BLaER1 (cell line): ENCODE measurements at regions not wholly inside any gene's neighbourhood (a gene's known extent, or its start where the extent isn't known, plus 50 kb on each side); places are given as distances from the start of the nearest gene placed in this dataset.

Experiments
- H3K27ac ChIP-seq: shearing (Covaris generic); formaldehyde crosslinking; 2 replicates; pipeline ENCODE4 v1.8.1; 2022
- H3K27me3 ChIP-seq: shearing (Covaris generic); formaldehyde crosslinking; 2 replicates; pipeline ENCODE4 v1.8.1; 2022
- H3K36me3 ChIP-seq: shearing (Covaris generic); formaldehyde crosslinking; 2 replicates; pipeline ENCODE4 v1.8.1; 2022
- H3K4me1 ChIP-seq: shearing (Covaris generic); formaldehyde crosslinking; 2 replicates; pipeline ENCODE4 v1.8.1; 2022
- H3K4me2 ChIP-seq: shearing (Covaris generic); formaldehyde crosslinking; 2 replicates; pipeline ENCODE4 v1.8.1; 2022
- H3K4me3 ChIP-seq: shearing (Covaris generic); formaldehyde crosslinking; 2 replicates; pipeline ENCODE4 v1.8.1; 2022
- H3K9ac ChIP-seq: shearing (Covaris generic); formaldehyde crosslinking; 2 replicates; pipeline ENCODE4 v1.8.1; 2022
- H3K9me3 ChIP-seq: shearing (Covaris generic); formaldehyde crosslinking; 2 replicates; pipeline ENCODE4 v1.8.1; 2022
- H4K20me1 ChIP-seq: shearing (Covaris generic); formaldehyde crosslinking; 2 replicates; pipeline ENCODE4 v1.8.1; 2022
- Cebpa-rat ChIP-seq: shearing (Covaris generic); IDR thresholded peaks from 2 replicates; pipeline ENCODE4 v1.8.1; 2022

DNA sequence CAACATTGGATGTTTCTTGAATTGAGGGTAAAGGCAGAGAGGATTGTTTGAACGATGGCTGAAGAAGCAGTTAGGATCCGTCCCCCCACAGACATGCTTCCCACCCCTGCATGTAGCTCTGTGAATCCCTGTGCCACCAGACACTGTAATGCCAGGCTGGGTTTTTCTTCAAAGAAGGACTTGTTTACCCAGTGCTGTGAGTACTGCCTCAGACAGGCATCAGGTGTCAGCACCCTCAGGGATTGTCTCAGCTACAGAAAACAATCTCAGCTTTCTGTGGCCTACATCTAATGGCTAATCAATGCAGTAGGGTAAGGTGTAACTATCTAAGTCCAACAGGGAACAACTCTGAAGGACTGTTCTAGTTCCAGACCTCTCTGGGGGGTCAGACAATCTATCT, 853.0 kb upstream of the EPHA7 start:
- H3K9me3 ChIP-seq = no peaks in the 10 kb centered on the region
- H3K4me3 ChIP-seq = no peak overlapping the region
- H4K20me1 ChIP-seq = no peaks in the 10 kb centered on the region
- no peak overlapping the region for H3K9ac ChIP-seq
- no peak overlapping the region for H3K27ac ChIP-seq
- no peak for TF ChIP-seq Cebpa-rat
- no peaks in the 10 kb centered on the region for H3K36me3 ChIP-seq
- H3K27me3 ChIP-seq = no peaks in the 10 kb centered on the region
- no peak overlapping the region for H3K4me2 ChIP-seq
- no peaks in the 10 kb centered on the region for H3K4me1 ChIP-seq

DNA sequence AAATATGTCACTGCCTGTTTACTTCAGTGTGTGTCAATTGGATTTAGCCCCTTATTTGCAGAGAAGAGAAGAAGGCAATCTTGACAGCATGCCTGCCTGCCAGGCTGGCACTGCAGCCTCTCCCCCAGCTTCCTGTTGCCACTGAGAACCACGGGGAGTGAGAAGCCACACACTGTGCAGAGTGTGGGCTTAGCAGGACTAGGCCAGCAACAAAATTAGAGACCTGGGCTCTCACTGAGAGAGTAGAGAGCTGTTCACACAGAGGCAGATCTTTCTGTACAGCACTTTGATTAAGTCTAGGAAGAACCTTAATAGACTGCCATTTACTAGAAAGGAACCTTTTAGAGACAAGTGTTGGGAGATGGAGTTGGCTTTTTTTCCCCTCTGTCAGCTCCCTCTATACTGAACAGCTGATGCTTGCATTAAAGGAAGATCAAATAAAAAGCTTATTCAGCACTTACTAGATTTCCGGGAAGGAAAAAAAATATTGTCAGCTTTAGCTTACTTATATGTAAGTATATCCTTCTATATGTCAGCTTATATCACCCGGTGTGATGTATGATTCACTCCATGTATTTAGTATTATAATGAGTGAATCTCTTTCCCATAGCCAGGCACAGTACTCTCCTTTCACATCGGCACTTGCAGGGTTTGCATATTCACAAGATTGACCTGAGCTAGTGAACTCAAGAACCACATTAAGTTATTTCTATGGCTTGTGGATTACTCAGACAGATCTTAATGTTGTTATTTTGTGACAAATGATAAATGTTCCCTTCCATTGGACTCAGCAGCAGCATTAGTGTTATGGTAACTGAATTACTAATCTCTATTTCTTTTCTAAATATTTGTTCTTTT, 851.0 kb upstream of the EPHA7 start:
- no peak overlapping the region for H3K27ac ChIP-seq
- H3K4me2 ChIP-seq = no peak overlapping the region
- no peak overlapping the region for H3K4me3 ChIP-seq

GRCh38 chr6:94269256-94269655, 849.9 kb upstream of the EPHA7 start:
- H3K4me1 ChIP-seq = no peaks in the 10 kb centered on the region
- H3K36me3 ChIP-seq = no peaks in the 10 kb centered on the region
- H3K9ac ChIP-seq = no peak overlapping the region
- no peak overlapping the region for H3K4me2 ChIP-seq
- TF ChIP-seq Cebpa-rat = no peak
- H3K9me3 ChIP-seq = no peaks in the 10 kb centered on the region
- H3K27ac ChIP-seq = no peak overlapping the region
- no peak overlapping the region for H3K4me3 ChIP-seq
- no peaks in the 10 kb centered on the region for H4K20me1 ChIP-seq
- H3K27me3 ChIP-seq = no peaks in the 10 kb centered on the region

More for the DNA sequence above, 851.0 kb upstream of the EPHA7 start:
- no peak for TF ChIP-seq Cebpa-rat
- Histone ChIP-seq H3K9ac (no peak overlapping the region), H3K36me3 (no peaks in the 10 kb centered on the region), H3K27me3 (no peaks in the 10 kb centered on the region), H4K20me1 (no peaks in the 10 kb centered on the region), H3K4me1 (no peaks in the 10 kb centered on the region), H3K9me3 (no peaks in the 10 kb centered on the region)

DNA sequence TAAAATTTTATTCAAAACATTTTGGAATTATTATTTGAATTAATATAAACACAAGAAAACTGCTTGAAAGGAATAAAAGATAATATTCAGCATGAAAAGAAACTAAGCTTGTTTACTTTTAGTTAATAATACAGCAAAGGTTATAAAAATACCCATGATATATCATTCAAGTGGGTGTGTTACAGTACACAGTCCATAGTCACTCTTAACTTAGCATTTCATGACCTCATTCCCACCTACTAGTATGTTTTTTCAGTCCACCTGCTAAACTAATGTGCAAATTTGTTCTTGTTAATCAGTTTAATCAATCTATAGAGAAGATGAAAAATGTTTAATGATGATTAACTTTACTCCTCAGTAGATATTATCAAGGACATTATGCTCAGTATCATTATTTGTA, 841.4 kb upstream of the EPHA7 start:
- no peak for TF ChIP-seq Cebpa-rat
- Histone ChIP-seq H3K4me1 (no peaks in the 10 kb centered on the region), H3K27ac (no peak overlapping the region)

DNA sequence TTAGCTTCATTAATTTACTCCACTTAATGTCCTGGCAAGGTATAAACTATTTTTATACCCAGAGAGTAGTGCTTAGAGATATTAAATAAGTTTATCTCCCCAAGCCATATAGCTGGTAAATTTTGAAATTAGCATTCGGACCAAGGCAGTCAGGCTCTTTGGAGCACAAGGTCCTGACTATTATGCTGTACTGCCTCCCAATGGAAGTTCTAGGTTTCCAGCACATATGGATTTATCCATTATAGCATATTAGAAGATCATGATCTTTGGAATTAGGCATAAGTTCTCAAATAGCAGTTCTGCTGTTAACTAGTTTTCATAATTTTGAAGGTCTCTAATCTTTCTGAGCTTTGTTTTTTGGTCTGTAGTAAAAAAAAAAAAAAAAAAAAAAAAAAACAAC, 835.3 kb upstream of the EPHA7 start:
- Histone ChIP-seq H3K9me3 (no peaks in the 10 kb centered on the region), H3K4me3 (no peak overlapping the region)
- TF ChIP-seq Cebpa-rat = no peak

More for the DNA sequence above, 841.4 kb upstream of the EPHA7 start:
- no peak overlapping the region for H3K4me3 ChIP-seq
- no peaks in the 10 kb centered on the region for H4K20me1 ChIP-seq
- H3K9ac ChIP-seq = no peak overlapping the region
- H3K36me3 ChIP-seq = no peaks in the 10 kb centered on the region
- no peaks in the 10 kb centered on the region for H3K27me3 ChIP-seq
- H3K4me2 ChIP-seq = no peak overlapping the region
- H3K9me3 ChIP-seq = no peaks in the 10 kb centered on the region

DNA sequence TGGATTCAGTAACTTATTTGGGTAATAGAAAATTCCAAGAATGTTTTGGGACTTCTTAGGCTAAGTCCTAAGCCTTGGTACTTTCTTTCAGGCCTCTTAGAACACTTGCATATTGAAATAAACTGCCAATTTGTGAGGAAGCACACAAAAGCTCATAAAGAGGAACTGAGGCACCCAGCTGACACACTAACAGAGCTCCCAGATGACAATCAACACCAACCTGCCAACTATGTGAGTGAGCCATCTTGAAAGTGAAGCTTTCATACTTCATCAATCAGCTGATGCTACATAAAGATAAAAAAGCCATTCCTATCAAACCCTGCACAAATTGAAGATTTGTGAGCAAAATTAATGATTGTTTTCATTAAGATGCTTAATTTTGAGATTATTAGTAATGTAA, 832.5 kb upstream of the EPHA7 start:
- no peaks in the 10 kb centered on the region for H3K36me3 ChIP-seq
- no peak overlapping the region for H3K27ac ChIP-seq
- no peaks in the 10 kb centered on the region for H3K27me3 ChIP-seq
- H3K4me3 ChIP-seq = no peak overlapping the region
- no peaks in the 10 kb centered on the region for H4K20me1 ChIP-seq
- no peak overlapping the region for H3K4me2 ChIP-seq
- no peaks in the 10 kb centered on the region for H3K4me1 ChIP-seq
- no peak overlapping the region for H3K9ac ChIP-seq
- no peaks in the 10 kb centered on the region for H3K9me3 ChIP-seq
- TF ChIP-seq Cebpa-rat = no peak

More for the DNA sequence above, 835.3 kb upstream of the EPHA7 start:
- Histone ChIP-seq H3K36me3 (no peaks in the 10 kb centered on the region), H4K20me1 (no peaks in the 10 kb centered on the region), H3K27me3 (no peaks in the 10 kb centered on the region), H3K4me2 (no peak overlapping the region), H3K27ac (no peak overlapping the region), H3K4me1 (no peaks in the 10 kb centered on the region), H3K9ac (no peak overlapping the region)

GRCh38 chr6:94245395-94245794, 826.0 kb upstream of the EPHA7 start:
- no peaks in the 10 kb centered on the region for H4K20me1 ChIP-seq
- TF ChIP-seq Cebpa-rat = no peak
- H3K4me3 ChIP-seq = no peak overlapping the region
- no peaks in the 10 kb centered on the region for H3K9me3 ChIP-seq
- no peaks in the 10 kb centered on the region for H3K36me3 ChIP-seq
- no peak overlapping the region for H3K4me2 ChIP-seq
- H3K27ac ChIP-seq = no peak overlapping the region
- no peak overlapping the region for H3K9ac ChIP-seq
- H3K4me1 ChIP-seq = no peaks in the 10 kb centered on the region
- H3K27me3 ChIP-seq = no peaks in the 10 kb centered on the region

- Histone ChIP-seq H3K36me3 (no peaks in the 10 kb centered on the region), H3K4me3 (no peak overlapping the region), H3K4me1 (no peaks in the 10 kb centered on the region), H3K4me2 (no peak overlapping the region), H3K9me3 (no peaks in the 10 kb centered on the region), H3K27me3 (no peaks in the 10 kb centered on the region), H4K20me1 (no peaks in the 10 kb centered on the region), H3K27ac (no peak overlapping the region), H3K9ac (no peak overlapping the region)
- TF ChIP-seq Cebpa-rat = no peak
These were observed 819.5 kb upstream of the EPHA7 start for GRCh38 chr6:94238868-94239267.

DNA sequence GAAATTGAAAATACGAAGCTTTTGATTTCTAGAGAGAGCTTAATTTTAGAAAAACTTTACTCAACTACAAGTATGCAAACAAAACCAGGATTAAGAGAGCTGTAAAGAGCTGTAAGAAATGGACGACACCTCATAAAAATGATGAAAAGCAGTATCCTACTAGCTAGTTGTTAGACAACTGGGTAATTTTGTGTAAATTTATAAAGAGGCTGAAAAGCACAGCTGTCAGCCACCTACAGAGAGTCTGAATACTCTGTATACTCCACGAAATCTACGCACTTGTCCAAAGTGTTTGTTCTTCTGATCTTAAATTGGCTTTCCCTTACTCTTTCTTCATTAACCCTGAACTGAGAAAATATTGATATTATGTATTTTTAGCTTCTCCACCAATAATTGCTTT, 808.4 kb upstream of the EPHA7 start:
- no peaks in the 10 kb centered on the region for H4K20me1 ChIP-seq
- H3K9me3 ChIP-seq = no peaks in the 10 kb centered on the region
- H3K4me1 ChIP-seq = no peaks in the 10 kb centered on the region
- H3K9ac ChIP-seq = no peak overlapping the region
- no peaks in the 10 kb centered on the region for H3K36me3 ChIP-seq
- H3K27ac ChIP-seq = no peak overlapping the region
- H3K27me3 ChIP-seq = no peaks in the 10 kb centered on the region
- H3K4me2 ChIP-seq = no peak overlapping the region
- no peak overlapping the region for H3K4me3 ChIP-seq
- TF ChIP-seq Cebpa-rat = no peak

DNA sequence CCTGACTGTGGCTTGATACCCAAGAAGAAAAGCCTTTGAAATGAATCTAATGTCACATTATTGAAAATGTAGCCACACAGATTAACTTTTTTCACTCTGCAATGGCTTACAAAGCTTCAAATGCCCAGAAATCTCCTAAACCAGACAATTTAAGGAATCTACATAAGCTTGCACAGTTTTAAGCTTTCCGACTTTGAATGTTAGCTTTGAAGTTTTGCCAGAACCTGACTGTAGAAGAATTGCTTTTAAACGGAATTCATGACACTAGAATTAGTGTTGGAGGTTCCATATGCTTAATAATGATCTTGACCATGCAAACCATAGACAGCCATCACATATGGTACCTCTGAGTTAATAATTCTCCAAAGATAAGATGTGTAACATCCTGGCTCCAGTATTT, 798.5 kb upstream of the EPHA7 start:
- no peak for TF ChIP-seq Cebpa-rat
- no peaks in the 10 kb centered on the region for H4K20me1 ChIP-seq
- no peak overlapping the region for H3K27ac ChIP-seq
- no peak overlapping the region for H3K4me3 ChIP-seq
- no peaks in the 10 kb centered on the region for H3K4me1 ChIP-seq
- H3K27me3 ChIP-seq = no peaks in the 10 kb centered on the region
- H3K9me3 ChIP-seq = no peaks in the 10 kb centered on the region
- H3K36me3 ChIP-seq = no peaks in the 10 kb centered on the region
- H3K4me2 ChIP-seq = no peak overlapping the region
- H3K9ac ChIP-seq = no peak overlapping the region
